GM12872 (cell line): ENCODE measurements at regions not wholly inside any gene's neighbourhood (a gene's known extent, or its start where the extent isn't known, plus 50 kb on each side); places are given as distances from the start of the nearest gene placed in this dataset.

Experiments used
- TF ChIP-seq, protein P1 (sequence below): IDR thresholded peaks from 3 replicates; pipeline ENCODE4 v1.5.1; 2011; ENCODE audit warnings: low read depth, mild to moderate bottlenecking, low read length, moderate library complexity; ENCODE audit not compliant: insufficient read depth

DNA sequence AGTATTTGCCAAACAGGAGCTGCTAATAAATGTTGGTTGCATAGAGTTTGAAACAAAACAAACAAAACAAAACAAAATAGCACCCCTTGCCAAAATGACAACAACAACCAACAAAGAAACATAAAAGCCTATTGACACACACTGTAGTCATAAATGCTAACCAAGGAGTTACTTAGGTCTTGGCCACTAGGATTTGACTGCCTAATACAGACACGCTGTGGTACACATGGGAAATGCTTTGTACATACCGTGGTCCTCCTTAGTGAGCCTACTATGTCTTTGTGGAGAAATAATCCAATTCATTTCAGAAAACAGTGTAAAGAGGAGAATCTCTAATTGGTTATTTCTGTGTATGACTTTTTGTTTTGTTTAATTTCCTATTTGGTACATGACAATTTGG is 53.2 kb upstream of the MTPN start:
- TF ChIP-seq, protein P1, sequence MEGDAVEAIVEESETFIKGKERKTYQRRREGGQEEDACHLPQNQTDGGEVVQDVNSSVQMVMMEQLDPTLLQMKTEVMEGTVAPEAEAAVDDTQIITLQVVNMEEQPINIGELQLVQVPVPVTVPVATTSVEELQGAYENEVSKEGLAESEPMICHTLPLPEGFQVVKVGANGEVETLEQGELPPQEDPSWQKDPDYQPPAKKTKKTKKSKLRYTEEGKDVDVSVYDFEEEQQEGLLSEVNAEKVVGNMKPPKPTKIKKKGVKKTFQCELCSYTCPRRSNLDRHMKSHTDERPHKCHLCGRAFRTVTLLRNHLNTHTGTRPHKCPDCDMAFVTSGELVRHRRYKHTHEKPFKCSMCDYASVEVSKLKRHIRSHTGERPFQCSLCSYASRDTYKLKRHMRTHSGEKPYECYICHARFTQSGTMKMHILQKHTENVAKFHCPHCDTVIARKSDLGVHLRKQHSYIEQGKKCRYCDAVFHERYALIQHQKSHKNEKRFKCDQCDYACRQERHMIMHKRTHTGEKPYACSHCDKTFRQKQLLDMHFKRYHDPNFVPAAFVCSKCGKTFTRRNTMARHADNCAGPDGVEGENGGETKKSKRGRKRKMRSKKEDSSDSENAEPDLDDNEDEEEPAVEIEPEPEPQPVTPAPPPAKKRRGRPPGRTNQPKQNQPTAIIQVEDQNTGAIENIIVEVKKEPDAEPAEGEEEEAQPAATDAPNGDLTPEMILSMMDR: no peak

DNA sequence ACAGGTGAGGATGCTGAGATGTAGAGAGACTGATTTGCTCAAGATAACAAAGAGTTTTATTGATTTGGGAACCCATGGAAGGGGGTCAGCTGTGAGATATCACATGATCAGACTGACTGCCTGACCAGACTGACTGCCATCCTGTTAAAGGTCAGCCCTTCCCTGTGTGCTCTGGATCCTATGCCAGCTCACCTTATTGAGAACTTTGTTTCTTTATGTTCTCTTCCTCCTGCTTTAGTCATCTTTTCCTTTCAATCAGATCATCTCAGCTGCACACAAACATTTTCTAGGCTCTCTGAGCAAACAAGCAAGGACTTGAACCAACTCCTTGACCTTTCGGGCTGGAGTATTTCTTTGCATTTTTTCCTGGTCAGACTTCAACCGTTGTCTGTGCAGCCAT is 50.0 kb upstream of the MTPN start:
- TF ChIP-seq, protein P1: no peak
